PC-3 (cell line): ENCODE measurements at regions not wholly inside any gene's neighbourhood (a gene's known extent, or its start where the extent isn't known, plus 50 kb on each side); places are given as distances from the start of the nearest gene placed in this dataset.

Experiments used
- EZH2 ChIP-seq: fragments of 300-600 bp; sonication (generic); IDR thresholded peaks from one replicate; pipeline ENCODE4 v1.6.1; 2017; ENCODE audit warnings: antibody characterized with exemption, mild to moderate bottlenecking, low read length; ENCODE audit not compliant: unreplicated experiment
- EZH2phosphoT487 ChIP-seq: fragments of 300-600 bp; sonication (generic); IDR thresholded peaks from 2 replicates; pipeline ENCODE4 v1.6.1; 2018; ENCODE audit warnings: mild to moderate bottlenecking, antibody characterized with exemption, low read length, borderline replicate concordance
- TF ChIP-seq, protein P1 (sequence below): fragments of 300-600 bp; sonication (generic); conservative IDR thresholded peaks from 2 replicates; pipeline ENCODE4 v1.5.1; 2017; ENCODE audit warnings: antibody characterized with exemption, low read depth, mild to moderate bottlenecking, low read length

DNA sequence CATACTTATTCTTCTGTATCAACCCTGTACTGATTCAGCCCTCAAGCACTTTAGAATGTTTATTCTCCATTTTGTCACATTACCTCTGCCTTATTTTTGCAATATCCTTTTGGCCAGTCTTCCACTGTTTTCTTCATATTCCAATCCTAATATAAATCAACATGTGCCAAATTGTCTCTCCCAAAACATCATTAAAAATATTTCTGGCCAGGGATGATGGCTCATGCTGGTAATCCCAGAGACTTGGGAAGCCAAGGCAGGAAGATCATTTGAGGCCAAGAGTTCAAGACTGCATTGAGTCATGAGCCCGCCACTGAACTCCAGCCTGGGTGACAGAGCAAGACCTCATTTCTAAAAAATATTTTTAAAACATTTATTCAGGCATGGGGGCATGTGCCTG is 641.4 kb upstream of the CBLB start:
- TF ChIP-seq EZH2phosphoT487 (no peak), EZH2 (no peak)
- TF ChIP-seq, protein P1, sequence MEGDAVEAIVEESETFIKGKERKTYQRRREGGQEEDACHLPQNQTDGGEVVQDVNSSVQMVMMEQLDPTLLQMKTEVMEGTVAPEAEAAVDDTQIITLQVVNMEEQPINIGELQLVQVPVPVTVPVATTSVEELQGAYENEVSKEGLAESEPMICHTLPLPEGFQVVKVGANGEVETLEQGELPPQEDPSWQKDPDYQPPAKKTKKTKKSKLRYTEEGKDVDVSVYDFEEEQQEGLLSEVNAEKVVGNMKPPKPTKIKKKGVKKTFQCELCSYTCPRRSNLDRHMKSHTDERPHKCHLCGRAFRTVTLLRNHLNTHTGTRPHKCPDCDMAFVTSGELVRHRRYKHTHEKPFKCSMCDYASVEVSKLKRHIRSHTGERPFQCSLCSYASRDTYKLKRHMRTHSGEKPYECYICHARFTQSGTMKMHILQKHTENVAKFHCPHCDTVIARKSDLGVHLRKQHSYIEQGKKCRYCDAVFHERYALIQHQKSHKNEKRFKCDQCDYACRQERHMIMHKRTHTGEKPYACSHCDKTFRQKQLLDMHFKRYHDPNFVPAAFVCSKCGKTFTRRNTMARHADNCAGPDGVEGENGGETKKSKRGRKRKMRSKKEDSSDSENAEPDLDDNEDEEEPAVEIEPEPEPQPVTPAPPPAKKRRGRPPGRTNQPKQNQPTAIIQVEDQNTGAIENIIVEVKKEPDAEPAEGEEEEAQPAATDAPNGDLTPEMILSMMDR, result no peak
